GM18520 (cell line): ENCODE measurements at regions not wholly inside any gene's neighbourhood (a gene's known extent, or its start where the extent isn't known, plus 50 kb on each side); places are given as distances from the start of the nearest gene placed in this dataset.

ENCODE experiments used
- ATAC-seq: cut with Tn5 transposase; IDR thresholded peaks from one replicate; pipeline ENCODE4 v1.9.1; 2021; ENCODE audit not compliant: unreplicated experiment

GRCh38 chr1:83596331-83596730, 402.6 kb downstream of the TTLL7 start:
- no peak for ATAC-seq

GRCh38 chr1:83593073-83593472, 405.9 kb downstream of the TTLL7 start:
- no peak for ATAC-seq

GRCh38 chr1:83588140-83588539, 410.8 kb downstream of the TTLL7 start:
- no peak for ATAC-seq

- no peak for ATAC-seq
Measured at GRCh38 chr1:83583351-83584014, 415.4 kb downstream of the TTLL7 start.

GRCh38 chr1:83581747-83582146, 417.2 kb downstream of the TTLL7 start:
- no peak for ATAC-seq

GRCh38 chr1:83574791-83575190, 424.1 kb downstream of the TTLL7 start:
- no peak for ATAC-seq

- ATAC-seq: no peak
Measured at GRCh38 chr1:83573776-83574175, 425.2 kb downstream of the TTLL7 start.

GRCh38 chr1:83571536-83571935, 427.4 kb downstream of the TTLL7 start:
- ATAC-seq: no peak

- no peak for ATAC-seq
Measured at GRCh38 chr1:83561346-83561745, 437.6 kb downstream of the TTLL7 start.

- no peak for ATAC-seq
Measured at GRCh38 chr1:83559129-83559840, 439.6 kb downstream of the TTLL7 start.

GRCh38 chr1:83555871-83556270, 443.1 kb downstream of the TTLL7 start:
- no peak for ATAC-seq

GRCh38 chr1:83554174-83554573, 444.8 kb downstream of the TTLL7 start:
- ATAC-seq: no peak

GRCh38 chr1:83552820-83553219, 446.1 kb downstream of the TTLL7 start:
- no peak for ATAC-seq

- no peak for ATAC-seq
Measured at GRCh38 chr1:83548311-83548710, 450.6 kb downstream of the TTLL7 start.

GRCh38 chr1:83547901-83548300, 451.0 kb downstream of the TTLL7 start:
- no peak for ATAC-seq

- no peak for ATAC-seq
Measured at GRCh38 chr1:83546874-83547273, 452.1 kb downstream of the TTLL7 start.

- no peak for ATAC-seq
Measured at GRCh38 chr1:83545066-83545862, 453.7 kb downstream of the TTLL7 start.

- no peak for ATAC-seq
Measured at GRCh38 chr1:83543222-83543973, 455.5 kb downstream of the TTLL7 start.

- no peak for ATAC-seq
Measured at GRCh38 chr1:83531521-83532309, 467.2 kb downstream of the TTLL7 start.

GRCh38 chr1:83530506-83530905, 468.4 kb downstream of the TTLL7 start:
- ATAC-seq: no peak
